Right lobe of liver (tissue), 6 donors: ENCODE measurements at regions not wholly inside any gene's neighbourhood (a gene's known extent, or its start where the extent isn't known, plus 50 kb on each side); places are given as distances from the start of the nearest gene placed in this dataset.
"Not testable (repeated sequence)": the region's sequence is repeated elsewhere in the genome, so short reads cannot be mapped to it uniquely, and the experiment has no call there.

ENCODE experiments used
- ATAC-seq, 4 donors: fragments of 200-7000 bp; cut with Tn5 transposase; one replicate each; pipeline ENCODE4 v1.9.1; 2020; ENCODE audit warnings: mild to moderate bottlenecking in 4 of 4, moderate library complexity in 4 of 4
- DNase-seq, 3 donors: peaks; one replicate each; pipeline ENCODE4 v3.0.0-alpha.2; 2020
- H3K27ac ChIP-seq, 3 donors: fragments of 200-600 bp; one replicate each; pipeline ENCODE4 v1.8.0; 2022
- H3K27me3 ChIP-seq, 2 donors: fragments of 200-600 bp; one replicate each; pipeline ENCODE4 v1.8.0; 2022
- H3K36me3 ChIP-seq, 4 donors: fragments of 200-600 bp; sonication (generic) in 1 of 4; one replicate each; pipeline versions ENCODE4 v1.5.1 to v1.8.0; 2017 to 2022; ENCODE audit warnings: control low read depth in 1 of 4
- H3K4me1 ChIP-seq, 4 donors: fragments of 200-600 bp; sonication (generic) in 1 of 4; one replicate each; pipeline versions ENCODE4 v1.5.1 to v1.8.0; 2017 to 2022; ENCODE audit warnings: control low read depth in 1 of 4
- H3K4me3 ChIP-seq, 3 donors: fragments of 200-600 bp; one replicate each; pipeline ENCODE4 v1.8.0; 2022
- H3K9me3 ChIP-seq, 4 donors: fragments of 200-600 bp; sonication (generic) in 1 of 4; one replicate each; pipeline versions ENCODE4 v1.5.1 to v1.8.0; 2017 to 2022; ENCODE audit warnings: control low read depth in 1 of 4
- POLR2A ChIP-seq: fragments of 450-650 bp; IDR thresholded peaks from one replicate; pipeline ENCODE4 v1.6.1; 2017; ENCODE audit warnings: antibody characterized with exemption, mild to moderate bottlenecking
- WGBS: methylation state at CpG from one replicate; pipeline ENCODE4 v1.1.6; 2018; ENCODE audit warnings: low coverage, low lambda C conversion rate; ENCODE audit not compliant: insufficient coverage; ENCODE audit errors: missing lambda C conversion rate; 5-methylcytosine and 5-hydroxymethylcytosine counted together
- intact Hi-C, 2 donors: fragments of 100-400 bp; cut with DNase I; formaldehyde crosslinking; loops; one replicate each; pipeline versions ENCODE4 v1.11.2 to v1.14.1; 2022
- TF ChIP-seq, protein P1 (sequence below), 4 donors: fragments of 200-600 bp in 3 of 4; fragments of 450-650 bp in 1 of 4; IDR thresholded peaks; one replicate each; pipeline versions ENCODE4 v1.5.1 to v1.8.0; 2016 to 2022; ENCODE audit warnings: antibody characterized with exemption in 4 of 4, mild to moderate bottlenecking in 2 of 4
- donor health status: DM: no; HTN: yes; CAD: no.
- donor health status: DM: no; HTN: no; CAD: no.
- donor health status: DM: no; HTN: no; CAD: no.
- donor health status: DM: no; HTN: yes; CAD: no.
- donor health status: DM: no; HTN: yes; CAD: no.

DNA sequence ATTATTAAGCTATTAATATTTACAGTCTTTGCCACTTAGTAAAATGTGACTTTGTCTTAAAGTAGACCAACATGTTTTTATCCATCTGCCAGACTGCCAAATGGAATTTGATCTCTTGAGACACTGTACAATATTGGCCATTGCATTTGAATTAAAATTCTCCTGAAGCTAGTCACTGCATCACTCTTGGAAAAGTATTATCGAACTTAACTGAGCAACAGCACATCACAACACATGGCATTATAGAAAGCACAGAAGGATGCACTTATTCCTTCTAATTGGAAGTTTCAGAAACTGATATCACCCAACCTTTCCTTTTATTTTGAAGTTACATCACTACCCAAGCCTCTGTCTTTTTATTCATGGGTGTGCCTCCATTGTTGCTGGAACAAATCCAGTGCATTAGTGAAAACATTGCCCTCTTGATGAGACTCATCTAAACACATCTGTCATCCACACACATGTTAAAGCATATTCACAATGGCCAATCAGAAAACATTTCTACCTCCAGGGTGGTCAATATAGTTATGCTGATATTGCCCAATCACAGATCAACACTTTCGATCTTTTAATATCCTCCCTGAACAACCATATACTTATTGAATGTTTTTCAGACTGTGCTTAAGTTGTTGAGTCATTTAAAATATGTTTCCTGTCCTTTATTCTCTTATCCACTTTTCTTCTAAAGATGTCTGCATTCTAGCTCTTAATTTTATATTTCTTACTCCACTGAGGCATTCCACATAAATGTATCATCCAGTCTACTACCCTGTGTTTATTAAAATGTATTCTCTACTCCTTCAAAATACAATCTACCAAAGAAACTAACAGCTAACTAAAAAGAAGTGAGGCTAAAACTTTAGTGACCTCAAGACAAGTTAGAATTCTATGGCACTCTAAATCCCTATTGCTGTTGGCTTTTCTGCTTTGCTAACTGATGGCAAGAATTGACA is 535.0 kb downstream of the RFPL4B start:
- 61% methylated on average over 2 of the region's 2 CpGs for WGBS
- H3K4me3 ChIP-seq: no peak overlapping the region
- H3K36me3 ChIP-seq: no peaks in the 10 kb centered on the region
- no peak for TF ChIP-seq POLR2A
- TF ChIP-seq, protein P1, sequence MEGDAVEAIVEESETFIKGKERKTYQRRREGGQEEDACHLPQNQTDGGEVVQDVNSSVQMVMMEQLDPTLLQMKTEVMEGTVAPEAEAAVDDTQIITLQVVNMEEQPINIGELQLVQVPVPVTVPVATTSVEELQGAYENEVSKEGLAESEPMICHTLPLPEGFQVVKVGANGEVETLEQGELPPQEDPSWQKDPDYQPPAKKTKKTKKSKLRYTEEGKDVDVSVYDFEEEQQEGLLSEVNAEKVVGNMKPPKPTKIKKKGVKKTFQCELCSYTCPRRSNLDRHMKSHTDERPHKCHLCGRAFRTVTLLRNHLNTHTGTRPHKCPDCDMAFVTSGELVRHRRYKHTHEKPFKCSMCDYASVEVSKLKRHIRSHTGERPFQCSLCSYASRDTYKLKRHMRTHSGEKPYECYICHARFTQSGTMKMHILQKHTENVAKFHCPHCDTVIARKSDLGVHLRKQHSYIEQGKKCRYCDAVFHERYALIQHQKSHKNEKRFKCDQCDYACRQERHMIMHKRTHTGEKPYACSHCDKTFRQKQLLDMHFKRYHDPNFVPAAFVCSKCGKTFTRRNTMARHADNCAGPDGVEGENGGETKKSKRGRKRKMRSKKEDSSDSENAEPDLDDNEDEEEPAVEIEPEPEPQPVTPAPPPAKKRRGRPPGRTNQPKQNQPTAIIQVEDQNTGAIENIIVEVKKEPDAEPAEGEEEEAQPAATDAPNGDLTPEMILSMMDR (IDR thresholded peaks at IDR 0.05): no peak
- ATAC-seq (no peak), DNase-seq (no peak)
- no peaks in the 10 kb centered on the region for H3K4me1 ChIP-seq
- intact Hi-C loops: no loop called here
- no peak overlapping the region for H3K27ac ChIP-seq
- H3K27me3 ChIP-seq: no peaks in the 10 kb centered on the region
- H3K9me3 ChIP-seq: no peaks in the 10 kb centered on the region

DNA sequence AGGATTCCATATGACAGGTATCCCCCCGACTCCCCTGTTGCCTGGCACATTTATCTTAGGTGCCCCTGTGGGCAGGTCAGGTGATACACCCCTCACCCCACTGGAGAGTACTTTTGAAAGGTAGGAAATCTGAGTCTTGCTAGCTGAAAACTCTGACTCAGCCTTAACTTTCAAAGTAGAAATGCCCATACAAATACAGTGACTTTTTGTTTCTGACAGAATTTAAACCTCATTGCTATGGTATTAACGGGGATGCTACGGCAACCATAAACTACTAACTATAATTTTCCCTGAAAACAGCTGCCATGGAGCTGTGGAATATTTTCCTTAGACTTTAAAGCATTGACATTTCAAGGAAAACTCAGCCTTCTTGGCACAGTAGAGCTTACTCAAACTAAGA is 536.0 kb downstream of the RFPL4B start:
- H3K27ac ChIP-seq: no peak overlapping the region
- H3K27me3 ChIP-seq: no peaks in the 10 kb centered on the region
- intact Hi-C loops: no loop called here
- no peak for DNase-seq
- WGBS: 57% methylated on average over 3 of the region's 3 CpGs
- no peak for ATAC-seq
- no peaks in the 10 kb centered on the region for H3K9me3 ChIP-seq
- no peaks in the 10 kb centered on the region for H3K4me1 ChIP-seq
- H3K36me3 ChIP-seq: no peaks in the 10 kb centered on the region
- TF ChIP-seq, protein P1 (IDR thresholded peaks at IDR 0.05): no peak
- no peak for TF ChIP-seq POLR2A
- H3K4me3 ChIP-seq: no peak overlapping the region

GRCh38 chr6:112886415-112886814 is 539.3 kb downstream of the RFPL4B start:
- Histone ChIP-seq H3K27ac (no peak overlapping the region), H3K36me3 (no peaks in the 10 kb centered on the region), H3K9me3 (no peaks in the 10 kb centered on the region), H3K4me1 (no peaks in the 10 kb centered on the region), H3K27me3 (no peaks in the 10 kb centered on the region), H3K4me3 (no peak overlapping the region)
- intact Hi-C loops: no loop called here
- TF ChIP-seq POLR2A: no peak
- TF ChIP-seq, protein P1 (IDR thresholded peaks at IDR 0.05): no peak
- ATAC-seq: no peak
- WGBS: 33% methylated on average over 2 of the region's 2 CpGs
- DNase-seq: no peak

GRCh38 chr6:112887424-112887823 is 540.3 kb downstream of the RFPL4B start:
- H3K27me3 ChIP-seq, H3K4me1 ChIP-seq, H3K36me3 ChIP-seq, ATAC-seq, H3K9me3 ChIP-seq, intact Hi-C loops, H3K27ac ChIP-seq, H3K4me3 ChIP-seq, DNase-seq: not testable (repeated sequence)
- WGBS: 74% methylated on average over 3 of the region's 4 CpGs

DNA sequence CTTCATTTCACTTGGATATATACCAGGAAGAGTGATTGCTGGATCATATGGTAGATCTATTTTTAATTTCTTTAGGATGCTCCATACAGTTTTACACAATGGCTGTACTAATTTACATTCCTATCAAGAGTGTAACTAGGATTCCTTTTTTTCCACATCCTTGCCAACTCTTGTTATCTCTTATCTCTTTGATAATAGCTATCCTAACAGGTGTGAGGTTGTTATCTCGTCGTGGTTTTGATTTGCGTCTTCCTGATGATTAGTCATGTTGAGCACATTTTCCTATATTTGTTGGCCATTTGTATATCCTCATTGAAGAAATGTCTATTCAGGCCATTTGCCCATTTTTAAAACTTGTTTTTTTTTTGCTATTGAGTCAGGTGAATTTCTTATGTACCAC is 552.4 kb downstream of the RFPL4B start:
- no peaks in the 10 kb centered on the region for H3K4me1 ChIP-seq
- no peak overlapping the region for H3K4me3 ChIP-seq
- no peak for ATAC-seq
- 19% methylated on average over 3 of the region's 3 CpGs for WGBS
- intact Hi-C loops: no loop called here
- no peak overlapping the region for H3K27ac ChIP-seq
- H3K27me3 ChIP-seq: no peaks in the 10 kb centered on the region
- no peak for TF ChIP-seq POLR2A
- TF ChIP-seq, protein P1 (IDR thresholded peaks at IDR 0.05): no peak
- DNase-seq: no peak
- H3K36me3 ChIP-seq: no peaks in the 10 kb centered on the region
- no peaks in the 10 kb centered on the region for H3K9me3 ChIP-seq
